Astrocyte (in vitro differentiated cells and primary cell): ENCODE measurements at regions not wholly inside any gene's neighbourhood (a gene's known extent, or its start where the extent isn't known, plus 50 kb on each side); places are given as distances from the start of the nearest gene placed in this dataset.

ENCODE experiments used
- DNase-seq: peaks from one replicate; pipeline ENCODE4 v3.0.0-alpha.2; 2010; ENCODE audit warnings: low read depth
- FAIRE-seq: peaks from 2 replicates; lab custom pipeline; 2011; peaks lifted over from hg19 to GRCh38; lab: Jason Lieb, UNC
- H2AFZ ChIP-seq: 2 replicates; pipeline ENCODE4 v1.6.0; 2012; ENCODE audit warnings: low read depth, low read length, inconsistent platforms
- H3K27ac ChIP-seq: 2 replicates; pipeline ENCODE4 v1.5.1; 2011; ENCODE audit warnings: low read depth, low read length, inconsistent platforms
- H3K27me3 ChIP-seq: 2 replicates; pipeline ENCODE4 v1.6.0; 2011; ENCODE audit warnings: low read length, inconsistent platforms; ENCODE audit not compliant: insufficient read depth
- H3K36me3 ChIP-seq: 2 replicates; pipeline ENCODE4 v1.5.1; 2011; ENCODE audit warnings: low read length, inconsistent platforms; ENCODE audit not compliant: insufficient read depth
- H3K4me1 ChIP-seq: 2 replicates; pipeline ENCODE4 v1.5.1; 2011; ENCODE audit warnings: low read length, inconsistent platforms; ENCODE audit not compliant: insufficient read depth
- H3K4me2 ChIP-seq: 2 replicates; pipeline ENCODE4 v1.6.0; 2012; ENCODE audit warnings: low read length, inconsistent platforms
- H3K4me3 ChIP-seq: 2 replicates; pipeline ENCODE4 v1.5.1; 2011; ENCODE audit warnings: low read depth, mild to moderate bottlenecking, low read length, inconsistent platforms; ENCODE audit not compliant: insufficient read depth
- H3K79me2 ChIP-seq: 2 replicates; pipeline ENCODE4 v1.6.0; 2012; ENCODE audit warnings: mild to moderate bottlenecking, low read length, inconsistent platforms; ENCODE audit not compliant: insufficient read depth
- H3K9ac ChIP-seq: 2 replicates; pipeline ENCODE4 v1.6.0; 2012; ENCODE audit warnings: mild to moderate bottlenecking, low read length, inconsistent platforms
- H3K9me3 ChIP-seq: 2 replicates; pipeline ENCODE4 v1.5.1; 2012; ENCODE audit warnings: low read depth, mild to moderate bottlenecking, low read length, inconsistent platforms; ENCODE audit not compliant: insufficient read depth
- H4K20me1 ChIP-seq: 2 replicates; pipeline ENCODE4 v1.6.0; 2012; ENCODE audit warnings: low read length, inconsistent platforms; ENCODE audit not compliant: insufficient read depth
- H3K27ac Mint-ChIP-seq: one replicate; pipeline ENCODE4 v1.8.0; 2021; ENCODE audit warnings: mild to moderate bottlenecking, mixed read lengths; ENCODE audit not compliant: unreplicated experiment
- H3K27me3 Mint-ChIP-seq: one replicate; pipeline ENCODE4 v1.8.0; 2021; ENCODE audit warnings: low read depth, mixed read lengths; ENCODE audit not compliant: unreplicated experiment
- H3K36me3 Mint-ChIP-seq: one replicate; pipeline ENCODE4 v1.8.0; 2021; ENCODE audit warnings: low read depth, mixed read lengths; ENCODE audit not compliant: unreplicated experiment
- H3K4me1 Mint-ChIP-seq: one replicate; pipeline ENCODE4 v1.8.0; 2021; ENCODE audit warnings: low read depth, mixed read lengths; ENCODE audit not compliant: unreplicated experiment
- H3K4me3 Mint-ChIP-seq: one replicate; pipeline ENCODE4 v1.8.0; 2021; ENCODE audit warnings: mild to moderate bottlenecking, moderate library complexity, mixed read lengths; ENCODE audit not compliant: unreplicated experiment
- H3K9me3 Mint-ChIP-seq: one replicate; pipeline ENCODE4 v1.8.0; 2021; ENCODE audit warnings: mild to moderate bottlenecking, mixed read lengths; ENCODE audit not compliant: unreplicated experiment
- EZH2 ChIP-seq: IDR thresholded peaks from 2 replicates; pipeline ENCODE4 v1.6.1; 2012; ENCODE audit warnings: mild to moderate bottlenecking, low read length, inconsistent platforms; ENCODE audit not compliant: insufficient read depth
- TF ChIP-seq, protein P1 (sequence below): IDR thresholded peaks from 2 replicates; pipeline ENCODE4 v1.5.1; 2011; ENCODE audit warnings: low read depth, mild to moderate bottlenecking, inconsistent platforms, low read length, moderate library complexity; ENCODE audit not compliant: insufficient read depth

- H3K27ac ChIP-seq: no peak overlapping the region
- no peaks in the 10 kb centered on the region for H3K27me3 ChIP-seq
- H2AFZ ChIP-seq: no peak overlapping the region
- H3K9me3 ChIP-seq: no peaks in the 10 kb centered on the region
- Mint-ChIP-seq H3K9me3 (no peaks in the 10 kb centered on the region), H3K36me3 (no peaks in the 10 kb centered on the region), H3K27me3 (no peaks in the 10 kb centered on the region), H3K4me1 (no peaks in the 10 kb centered on the region), H3K27ac (no peak overlapping the region), H3K4me3 (no peak overlapping the region)
- H3K9ac ChIP-seq: no peak overlapping the region
- no peaks in the 10 kb centered on the region for H4K20me1 ChIP-seq
- H3K4me2 ChIP-seq: no peak overlapping the region
- TF ChIP-seq, protein P1, sequence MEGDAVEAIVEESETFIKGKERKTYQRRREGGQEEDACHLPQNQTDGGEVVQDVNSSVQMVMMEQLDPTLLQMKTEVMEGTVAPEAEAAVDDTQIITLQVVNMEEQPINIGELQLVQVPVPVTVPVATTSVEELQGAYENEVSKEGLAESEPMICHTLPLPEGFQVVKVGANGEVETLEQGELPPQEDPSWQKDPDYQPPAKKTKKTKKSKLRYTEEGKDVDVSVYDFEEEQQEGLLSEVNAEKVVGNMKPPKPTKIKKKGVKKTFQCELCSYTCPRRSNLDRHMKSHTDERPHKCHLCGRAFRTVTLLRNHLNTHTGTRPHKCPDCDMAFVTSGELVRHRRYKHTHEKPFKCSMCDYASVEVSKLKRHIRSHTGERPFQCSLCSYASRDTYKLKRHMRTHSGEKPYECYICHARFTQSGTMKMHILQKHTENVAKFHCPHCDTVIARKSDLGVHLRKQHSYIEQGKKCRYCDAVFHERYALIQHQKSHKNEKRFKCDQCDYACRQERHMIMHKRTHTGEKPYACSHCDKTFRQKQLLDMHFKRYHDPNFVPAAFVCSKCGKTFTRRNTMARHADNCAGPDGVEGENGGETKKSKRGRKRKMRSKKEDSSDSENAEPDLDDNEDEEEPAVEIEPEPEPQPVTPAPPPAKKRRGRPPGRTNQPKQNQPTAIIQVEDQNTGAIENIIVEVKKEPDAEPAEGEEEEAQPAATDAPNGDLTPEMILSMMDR: no peak
- no peak for TF ChIP-seq EZH2
- DNase-seq: no peak
- H3K4me3 ChIP-seq: no peak overlapping the region
- FAIRE-seq: no peak
- no peaks in the 10 kb centered on the region for H3K79me2 ChIP-seq
- no peaks in the 10 kb centered on the region for H3K36me3 ChIP-seq
- H3K4me1 ChIP-seq: no peaks in the 10 kb centered on the region
Observed at GRCh38 chrX:96176921-96177320, 507.7 kb upstream of the DIAPH2 start.

DNA sequence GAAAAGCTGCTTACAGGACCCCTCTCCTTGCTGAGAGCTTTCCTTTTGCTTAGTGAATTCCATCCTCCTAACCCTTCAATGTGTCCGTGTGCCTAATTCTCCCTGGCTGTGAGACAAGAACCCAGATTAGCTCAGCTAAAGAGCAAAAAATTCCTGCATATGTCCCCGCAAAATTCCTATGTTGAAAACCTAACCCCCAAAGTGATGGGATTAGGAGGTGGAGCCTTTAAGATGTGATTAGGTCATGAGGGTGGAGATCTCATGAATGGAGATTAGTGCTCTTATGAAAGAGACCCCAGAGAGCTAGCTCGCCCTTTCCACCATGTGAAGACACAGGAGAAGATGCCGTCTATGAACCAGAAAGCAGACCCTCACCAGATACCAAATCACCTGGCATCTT, 503.0 kb upstream of the DIAPH2 start:
- Histone ChIP-seq H3K4me3 (no peak overlapping the region), H3K27me3 (no peaks in the 10 kb centered on the region), H2AFZ (peak overlapping the region; percentile 4), H3K36me3 (no peaks in the 10 kb centered on the region), H3K79me2 (no peaks in the 10 kb centered on the region), H3K4me1 (no peaks in the 10 kb centered on the region), H4K20me1 (no peaks in the 10 kb centered on the region), H3K9me3 (no peaks in the 10 kb centered on the region), H3K9ac (no peak overlapping the region), H3K4me2 (no peak overlapping the region), H3K27ac (no peak overlapping the region)
- no peak for TF ChIP-seq EZH2
- TF ChIP-seq, protein P1: no peak
- H3K27ac Mint-ChIP-seq: peak overlapping the region; percentile 47
- H3K27me3 Mint-ChIP-seq: no peaks in the 10 kb centered on the region
- no peaks in the 10 kb centered on the region for H3K9me3 Mint-ChIP-seq
- no peaks in the 10 kb centered on the region for H3K36me3 Mint-ChIP-seq
- no peak overlapping the region for H3K4me3 Mint-ChIP-seq
- H3K4me1 Mint-ChIP-seq: no peaks in the 10 kb centered on the region
- no peak for FAIRE-seq
- no peak for DNase-seq

DNA sequence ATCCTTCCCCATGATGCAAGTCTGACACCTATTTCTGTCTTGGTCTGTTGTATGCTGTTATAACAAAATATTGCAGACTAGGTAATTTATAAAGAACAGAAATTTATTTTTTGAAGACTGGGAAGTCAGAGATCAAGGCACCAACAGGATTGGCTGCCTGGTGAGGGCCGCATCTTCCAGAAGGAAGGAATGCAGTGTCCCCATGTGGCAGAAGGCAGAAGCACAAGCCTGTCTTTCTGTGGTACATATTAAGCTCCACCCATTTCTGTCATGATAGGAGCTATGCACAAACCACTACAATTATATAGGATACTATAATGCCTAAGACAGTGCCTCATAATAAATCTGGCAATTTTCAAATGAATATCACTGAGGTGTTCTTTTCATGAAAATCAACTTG, 502.3 kb upstream of the DIAPH2 start:
- Histone ChIP-seq H4K20me1 (no peaks in the 10 kb centered on the region), H2AFZ (no peak overlapping the region), H3K36me3 (no peaks in the 10 kb centered on the region), H3K9ac (no peak overlapping the region), H3K4me2 (no peak overlapping the region), H3K27ac (no peak overlapping the region), H3K4me1 (no peaks in the 10 kb centered on the region), H3K4me3 (no peak overlapping the region), H3K79me2 (no peaks in the 10 kb centered on the region), H3K27me3 (no peaks in the 10 kb centered on the region), H3K9me3 (no peaks in the 10 kb centered on the region)
- Mint-ChIP-seq H3K4me3 (no peak overlapping the region), H3K27ac (no peak overlapping the region), H3K9me3 (no peaks in the 10 kb centered on the region), H3K27me3 (no peaks in the 10 kb centered on the region), H3K36me3 (no peaks in the 10 kb centered on the region), H3K4me1 (no peaks in the 10 kb centered on the region)
- DNase-seq (no peak), FAIRE-seq (peak; percentile 96)
- TF ChIP-seq, protein P1: peak; percentile 28
- no peak for TF ChIP-seq EZH2
